ENCODE measurements at regions not wholly inside any gene's neighbourhood (a gene's known extent, or its start where the extent isn't known, plus 50 kb on each side); places are given as distances from the start of the nearest gene placed in this dataset.

- DNase-seq (ENCODE audit: low read depth), result peak; percentile 14
- H3K4me3 ChIP-seq (ENCODE audit: low read depth, low read length), result no peak overlapping the region
- no peak for TF ChIP-seq CTCF (IDR thresholded peaks at IDR 0.05; ENCODE audit: insufficient read depth, low read depth, low read length)
Observed at GRCh38 chr1:119565131-119565772, 58.2 kb downstream of the HSD3B1 start.

DNA sequence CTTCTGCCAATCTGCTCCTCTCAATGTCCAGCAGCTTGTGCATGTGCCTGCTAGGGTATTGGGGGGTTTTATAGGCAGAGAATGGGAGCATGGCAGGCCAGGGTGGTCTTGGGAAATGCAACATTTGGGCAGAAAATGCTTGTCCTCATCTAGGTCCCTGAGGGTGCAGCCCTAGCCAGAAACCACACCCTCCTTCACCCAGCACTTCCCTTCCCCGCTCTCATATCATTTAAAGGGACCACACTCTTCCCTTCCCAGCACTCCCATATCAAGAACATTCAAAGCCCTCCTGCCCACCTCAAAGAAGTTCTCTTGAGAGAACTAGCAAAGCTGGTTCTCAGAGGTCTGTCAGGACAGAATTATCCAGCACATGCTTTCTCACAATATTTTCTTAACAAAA is 62.1 kb downstream of the HSD3B1 start:
- no peak overlapping the region for H3K4me3 ChIP-seq (ENCODE audit: low read depth, low read length)
- no peak for DNase-seq (ENCODE audit: low read depth)
- no peak for TF ChIP-seq CTCF (IDR thresholded peaks at IDR 0.05; ENCODE audit: insufficient read depth, low read depth, low read length)
